ENCODE measurements at regions not wholly inside any gene's neighbourhood (a gene's known extent, or its start where the extent isn't known, plus 50 kb on each side); places are given as distances from the start of the nearest gene placed in this dataset.

DNA sequence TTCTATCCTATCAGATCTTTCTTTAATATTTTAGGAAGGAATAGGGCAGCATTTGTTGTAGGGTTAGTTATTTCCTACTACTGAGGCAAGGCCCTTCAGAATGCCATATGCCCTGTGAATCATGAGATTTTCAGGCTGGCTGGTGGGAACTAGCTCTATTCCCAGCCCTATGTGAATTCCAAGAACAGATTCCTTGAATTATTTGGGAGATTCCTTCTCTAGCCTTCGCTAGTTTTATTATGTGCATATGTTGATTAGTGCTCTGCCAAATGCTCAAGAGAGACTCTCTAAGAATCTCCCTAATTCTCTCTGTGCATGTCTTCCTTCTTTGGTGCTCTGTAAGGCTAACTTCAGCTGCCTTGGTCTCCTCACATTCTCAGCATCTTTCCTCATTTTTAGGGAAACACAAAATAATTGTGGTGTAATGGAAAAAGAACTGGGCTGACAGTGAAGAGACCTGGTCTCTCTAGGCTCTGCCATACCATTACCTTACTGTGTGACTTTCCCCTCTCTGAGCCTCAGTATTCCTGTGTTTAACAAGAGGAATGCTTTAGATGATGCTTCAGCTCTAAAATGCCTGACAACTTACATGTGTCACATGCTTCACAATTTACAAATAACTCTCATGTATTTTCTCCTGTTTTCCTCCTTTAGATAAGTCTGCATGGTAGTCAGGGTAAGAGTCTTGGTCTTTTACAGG, 79.7 kb downstream of the VMA21 start:
- no peak for DNase-seq (ENCODE audit: low spot score)

DNA sequence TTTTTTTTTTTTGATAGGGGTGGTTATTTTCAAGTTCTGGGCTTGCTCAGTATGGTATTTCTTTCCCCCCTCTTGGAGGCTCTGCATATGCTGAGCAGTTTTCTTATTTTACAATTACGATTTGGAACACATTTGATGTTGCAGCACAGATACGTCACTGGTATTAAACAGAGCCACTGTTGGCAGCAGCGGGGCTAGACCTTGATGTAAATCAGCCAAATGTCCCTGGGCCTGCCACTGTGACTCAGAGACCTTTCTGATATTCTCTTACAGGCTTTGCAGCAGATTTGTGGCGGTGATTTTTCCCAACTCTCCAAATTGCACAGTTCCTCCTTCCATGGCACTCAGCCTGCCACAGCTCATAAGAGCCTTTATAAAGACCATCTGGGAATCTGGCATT, 81.1 kb downstream of the VMA21 start:
- DNase-seq (ENCODE audit: low spot score), result no peak

DNA sequence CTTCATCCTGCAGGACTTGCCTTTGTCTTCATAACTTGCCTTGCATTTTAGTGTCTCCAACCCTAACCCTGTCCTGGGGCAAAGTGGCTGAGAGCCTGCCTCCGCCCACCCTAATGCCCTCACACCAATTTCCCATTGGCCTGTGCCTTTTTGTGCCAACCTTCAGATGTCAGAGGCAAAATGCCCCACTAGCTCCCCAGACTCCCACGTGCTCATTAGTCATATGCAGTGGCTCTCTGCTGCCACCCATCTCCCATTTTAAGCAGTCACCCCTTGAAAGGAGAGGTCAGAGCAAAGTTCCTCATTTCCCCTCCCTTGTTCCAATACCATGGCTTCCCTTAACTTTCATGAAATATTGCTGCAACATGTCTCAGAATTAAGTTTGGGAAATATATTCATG, 74.8 kb upstream of the PASD1 start:
- DNase-seq (ENCODE audit: low spot score), result peak; percentile 4

DNA sequence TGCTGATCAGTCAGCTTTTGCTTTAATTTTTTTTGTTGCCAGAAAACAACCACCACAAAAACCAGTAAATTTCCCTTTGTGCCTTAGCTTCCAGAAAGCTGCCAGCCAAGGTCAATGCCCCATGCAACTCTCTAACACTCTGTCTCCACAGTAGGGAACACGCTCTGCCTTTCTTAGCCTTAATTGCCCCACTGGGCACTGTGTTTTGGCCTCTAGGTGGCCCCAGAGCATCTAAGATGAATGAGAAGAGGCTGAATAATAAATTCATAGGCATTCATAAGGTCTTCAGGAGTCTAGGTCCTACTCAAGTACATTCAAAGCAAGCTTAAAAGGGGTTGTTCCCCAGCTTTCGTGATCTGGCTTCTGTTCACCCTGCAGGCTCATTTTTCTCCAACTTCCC, 57.7 kb upstream of the PASD1 start:
- peak; percentile 5 for DNase-seq (ENCODE audit: low spot score)

DNA sequence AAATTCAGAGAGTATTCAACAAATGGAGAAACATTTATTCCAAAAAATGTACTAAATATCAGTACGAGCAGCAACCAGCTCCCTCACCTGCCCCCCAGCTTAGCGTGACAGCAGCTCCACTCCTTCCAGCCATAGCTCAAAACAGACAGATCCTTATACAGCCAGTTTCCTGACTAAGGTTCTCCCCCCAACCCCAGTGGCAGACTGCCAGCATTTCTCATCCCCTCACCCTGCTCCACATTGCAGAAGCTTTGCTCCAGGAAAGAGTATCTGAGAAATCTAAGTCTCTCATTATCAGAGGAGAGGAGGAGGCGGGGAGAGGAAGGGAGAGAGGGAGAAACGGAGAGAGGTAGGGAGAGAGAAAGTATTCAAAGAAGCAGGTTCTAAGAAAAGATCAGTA, 53.3 kb upstream of the PASD1 start:
- DNase-seq (ENCODE audit: low spot score), result no peak

DNA sequence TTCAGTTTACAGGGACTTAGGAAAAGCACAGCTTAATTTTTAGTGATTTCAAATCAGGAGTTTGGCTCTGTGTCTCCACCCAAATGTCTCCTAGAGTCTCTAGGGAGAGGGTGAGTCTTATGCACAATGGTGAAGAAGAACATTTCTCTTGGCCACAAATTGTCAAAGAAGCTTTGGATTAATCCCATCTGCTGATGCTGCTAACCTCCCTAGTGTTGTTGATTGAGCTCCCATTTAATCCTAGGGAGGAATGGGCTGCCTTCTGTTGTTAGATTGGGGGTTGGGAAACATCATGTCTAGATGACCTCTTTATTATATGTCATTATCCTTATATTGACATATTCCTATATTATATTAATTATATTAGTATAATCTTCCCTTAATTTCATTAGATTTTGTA, 50.0 kb upstream of the PASD1 start:
- no peak for DNase-seq (ENCODE audit: low spot score)
